MM.1S (cell line): ENCODE measurements at regions not wholly inside any gene's neighbourhood (a gene's known extent, or its start where the extent isn't known, plus 50 kb on each side); places are given as distances from the start of the nearest gene placed in this dataset.

Source experiments
- DNase-seq: peaks from one replicate; pipeline ENCODE4 v3.0.0-alpha.2; 2015
- H2AFZ ChIP-seq: fragments of 300-600 bp; sonication (generic); 2 replicates; pipeline ENCODE4 v1.6.0; 2016; ENCODE audit warnings: antibody characterized with exemption, low read length
- H3F3A ChIP-seq: fragments of 300-600 bp; sonication (generic); 2 replicates; pipeline ENCODE4 v1.6.1; 2016; ENCODE audit warnings: mild to moderate bottlenecking, antibody characterized with exemption, low read length, moderate library complexity, mixed read lengths; ENCODE audit not compliant: insufficient read depth
- H3K27ac ChIP-seq: fragments of 300-600 bp; sonication (generic); 2 replicates; pipeline ENCODE4 v1.5.1; 2016; ENCODE audit warnings: mild to moderate bottlenecking, low read length
- H3K27me3 ChIP-seq: fragments of 300-600 bp; sonication (generic); replicated peaks from 2 replicates; pipeline ENCODE4 v1.6.0; 2016; ENCODE audit warnings: low read length; ENCODE audit not compliant: insufficient read depth
- H3K36me3 ChIP-seq: fragments of 300-600 bp; sonication (generic); replicated peaks from 2 replicates; pipeline ENCODE4 v1.6.1; 2016; ENCODE audit warnings: mild to moderate bottlenecking, low read length, mixed read lengths; ENCODE audit not compliant: insufficient read depth
- H3K4me1 ChIP-seq: fragments of 300-600 bp; sonication (generic); 2 replicates; pipeline ENCODE4 v1.6.1; 2016; ENCODE audit warnings: low read length, mixed read lengths
- H3K4me2 ChIP-seq: fragments of 300-600 bp; sonication (generic); 2 replicates; pipeline ENCODE4 v1.6.0; 2016; ENCODE audit warnings: low read depth, low read length
- H3K4me3 ChIP-seq: fragments of 300-600 bp; sonication (generic); 2 replicates; pipeline ENCODE4 v1.5.1; 2016; ENCODE audit warnings: low read length, mixed read lengths
- H3K79me2 ChIP-seq: fragments of 300-600 bp; sonication (generic); 2 replicates; pipeline ENCODE4 v1.6.1; 2016; ENCODE audit warnings: mixed run types, low read length, mixed read lengths
- H3K9ac ChIP-seq: fragments of 300-600 bp; sonication (generic); 2 replicates; pipeline ENCODE4 v1.6.1; 2016; ENCODE audit warnings: low read length, mixed read lengths
- H3K9me2 ChIP-seq: fragments of 300-600 bp; sonication (generic); replicated peaks from 2 replicates; pipeline ENCODE4 v1.6.1; 2016; ENCODE audit warnings: mild to moderate bottlenecking, low read length, mixed read lengths; ENCODE audit not compliant: insufficient read depth
- H3K9me3 ChIP-seq: fragments of 300-600 bp; sonication (generic); replicated peaks from 2 replicates; pipeline ENCODE4 v1.6.1; 2016; ENCODE audit warnings: mild to moderate bottlenecking, low read length, mixed read lengths; ENCODE audit not compliant: insufficient read depth
- H4K20me1 ChIP-seq: fragments of 300-600 bp; sonication (generic); 2 replicates; pipeline ENCODE4 v1.6.1; 2016; ENCODE audit warnings: mild to moderate bottlenecking, low read length, moderate library complexity, mixed read lengths; ENCODE audit not compliant: insufficient read depth
- EZH2 ChIP-seq: fragments of 300-600 bp; sonication (generic); optimal IDR thresholded peaks from 2 replicates; pipeline ENCODE3; 2017; ENCODE audit warnings: low read depth, mild to moderate bottlenecking, antibody characterized with exemption, low read length, mixed read lengths
- EZH2phosphoT487 ChIP-seq: fragments of 300-600 bp; sonication (generic); IDR thresholded peaks from 2 replicates; pipeline ENCODE4 v1.6.1; 2018; ENCODE audit warnings: antibody characterized with exemption, low read length
- TF ChIP-seq, protein P1 (sequence below): fragments of 300-600 bp; sonication (generic); IDR thresholded peaks from 2 replicates; pipeline ENCODE4 v1.5.1; 2016; ENCODE audit warnings: antibody characterized with exemption, low read length, mixed read lengths

GRCh38 chr10:21197838-21198237 lies 300.7 kb upstream of the NEBL start:
- no peaks in the 10 kb centered on the region for H3F3A ChIP-seq
- no peaks in the 10 kb centered on the region for H3K36me3 ChIP-seq
- no peak overlapping the region for H3K27ac ChIP-seq
- H3K79me2 ChIP-seq, result no peaks in the 10 kb centered on the region
- no peak overlapping the region for H2AFZ ChIP-seq
- no peak overlapping the region for H3K4me3 ChIP-seq
- H3K4me1 ChIP-seq, result no peaks in the 10 kb centered on the region
- H3K9ac ChIP-seq, result no peak overlapping the region
- H3K4me2 ChIP-seq, result no peak overlapping the region
- DNase-seq, result no peak
- no peaks in the 10 kb centered on the region for H3K9me3 ChIP-seq
- TF ChIP-seq EZH2, result no peak
- no peaks in the 10 kb centered on the region for H4K20me1 ChIP-seq
- no peaks in the 10 kb centered on the region for H3K9me2 ChIP-seq
- no peaks in the 10 kb centered on the region for H3K27me3 ChIP-seq

DNA sequence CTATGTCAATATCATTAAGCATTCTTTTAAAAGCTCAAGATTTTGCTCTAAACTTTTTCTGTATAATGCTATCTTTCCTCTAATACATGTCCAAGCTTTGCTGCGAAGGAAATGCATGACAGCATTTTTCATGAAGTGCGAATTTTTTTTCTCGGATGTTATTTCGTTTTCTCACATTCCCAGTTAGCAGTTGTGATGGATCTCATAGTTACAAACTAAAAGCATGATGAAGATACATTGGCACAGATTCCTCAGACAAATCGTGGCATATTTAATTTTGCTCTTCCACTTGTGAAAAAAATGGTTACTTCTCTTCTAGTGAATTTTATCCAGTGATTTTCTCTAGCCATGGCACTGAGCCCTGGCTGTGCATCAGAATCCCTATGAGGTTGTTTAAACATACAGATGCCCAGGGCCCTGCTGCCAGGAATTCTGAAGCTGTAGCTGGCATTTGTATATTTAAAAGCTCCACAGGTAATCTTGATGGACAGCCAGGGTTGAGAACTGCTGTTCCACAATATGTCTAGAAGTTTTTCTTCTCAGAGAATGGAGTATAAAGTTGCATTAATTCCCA lies 299.8 kb upstream of the NEBL start:
- Histone ChIP-seq H3K4me1 (no peaks in the 10 kb centered on the region), H3K9ac (no peak overlapping the region), H3F3A (no peaks in the 10 kb centered on the region), H4K20me1 (no peaks in the 10 kb centered on the region), H3K9me2 (no peaks in the 10 kb centered on the region), H3K4me2 (no peak overlapping the region), H3K9me3 (no peaks in the 10 kb centered on the region), H3K4me3 (no peak overlapping the region), H3K79me2 (no peaks in the 10 kb centered on the region), H3K36me3 (no peaks in the 10 kb centered on the region), H3K27ac (no peak overlapping the region), H2AFZ (no peak overlapping the region), H3K27me3 (no peaks in the 10 kb centered on the region)
- TF ChIP-seq EZH2, result no peak
- TF ChIP-seq, protein P1, sequence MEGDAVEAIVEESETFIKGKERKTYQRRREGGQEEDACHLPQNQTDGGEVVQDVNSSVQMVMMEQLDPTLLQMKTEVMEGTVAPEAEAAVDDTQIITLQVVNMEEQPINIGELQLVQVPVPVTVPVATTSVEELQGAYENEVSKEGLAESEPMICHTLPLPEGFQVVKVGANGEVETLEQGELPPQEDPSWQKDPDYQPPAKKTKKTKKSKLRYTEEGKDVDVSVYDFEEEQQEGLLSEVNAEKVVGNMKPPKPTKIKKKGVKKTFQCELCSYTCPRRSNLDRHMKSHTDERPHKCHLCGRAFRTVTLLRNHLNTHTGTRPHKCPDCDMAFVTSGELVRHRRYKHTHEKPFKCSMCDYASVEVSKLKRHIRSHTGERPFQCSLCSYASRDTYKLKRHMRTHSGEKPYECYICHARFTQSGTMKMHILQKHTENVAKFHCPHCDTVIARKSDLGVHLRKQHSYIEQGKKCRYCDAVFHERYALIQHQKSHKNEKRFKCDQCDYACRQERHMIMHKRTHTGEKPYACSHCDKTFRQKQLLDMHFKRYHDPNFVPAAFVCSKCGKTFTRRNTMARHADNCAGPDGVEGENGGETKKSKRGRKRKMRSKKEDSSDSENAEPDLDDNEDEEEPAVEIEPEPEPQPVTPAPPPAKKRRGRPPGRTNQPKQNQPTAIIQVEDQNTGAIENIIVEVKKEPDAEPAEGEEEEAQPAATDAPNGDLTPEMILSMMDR, result no peak
- no peak for TF ChIP-seq EZH2phosphoT487
- no peak for DNase-seq

DNA sequence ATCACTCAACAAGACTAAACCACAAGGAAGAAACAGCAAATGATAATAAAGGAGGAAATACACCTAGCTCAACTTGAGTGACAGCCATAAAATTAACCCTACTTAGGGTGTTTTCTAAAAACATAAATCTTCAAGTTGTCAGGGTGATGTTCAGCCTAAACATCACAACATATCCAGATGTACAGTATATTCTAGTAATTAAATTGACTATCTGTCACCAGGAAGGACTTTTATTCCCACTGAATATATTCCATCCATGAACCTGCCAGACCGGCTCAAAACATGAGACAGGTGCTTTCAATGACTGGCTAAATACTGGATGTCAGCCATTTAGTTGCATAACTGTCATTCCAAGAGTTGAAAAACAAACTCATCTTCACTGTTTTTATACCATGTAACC lies 298.1 kb upstream of the NEBL start:
- Histone ChIP-seq H3K27ac (no peak overlapping the region), H3K4me3 (no peak overlapping the region), H3K4me2 (no peak overlapping the region), H3K9me2 (no peaks in the 10 kb centered on the region), H3F3A (no peaks in the 10 kb centered on the region), H3K9me3 (no peaks in the 10 kb centered on the region), H4K20me1 (no peaks in the 10 kb centered on the region), H3K9ac (no peak overlapping the region), H3K4me1 (no peaks in the 10 kb centered on the region), H2AFZ (no peak overlapping the region), H3K36me3 (no peaks in the 10 kb centered on the region), H3K79me2 (no peaks in the 10 kb centered on the region), H3K27me3 (no peaks in the 10 kb centered on the region)
- DNase-seq, result no peak
- TF ChIP-seq EZH2 (no peak), EZH2phosphoT487 (no peak)
- TF ChIP-seq, protein P1, result no peak

GRCh38 chr10:21194510-21194993 lies 297.4 kb upstream of the NEBL start:
- no peak overlapping the region for H3K9ac ChIP-seq
- H3K4me2 ChIP-seq, result no peak overlapping the region
- no peaks in the 10 kb centered on the region for H3K9me3 ChIP-seq

More at GRCh38 chr10:21194510-21194993, 297.4 kb upstream of the NEBL start:
- no peaks in the 10 kb centered on the region for H3F3A ChIP-seq
- H4K20me1 ChIP-seq, result no peaks in the 10 kb centered on the region
- no peaks in the 10 kb centered on the region for H3K9me2 ChIP-seq
- H3K27ac ChIP-seq, result no peak overlapping the region
- no peak for DNase-seq
- H3K27me3 ChIP-seq, result no peaks in the 10 kb centered on the region
- no peak overlapping the region for H2AFZ ChIP-seq
- no peak overlapping the region for H3K4me3 ChIP-seq
- no peaks in the 10 kb centered on the region for H3K79me2 ChIP-seq
- no peaks in the 10 kb centered on the region for H3K36me3 ChIP-seq
- no peaks in the 10 kb centered on the region for H3K4me1 ChIP-seq
- TF ChIP-seq EZH2phosphoT487 (no peak), EZH2 (no peak)
- TF ChIP-seq, protein P1, result no peak
